GM23338 (cell line): ENCODE measurements at regions not wholly inside any gene's neighbourhood (a gene's known extent, or its start where the extent isn't known, plus 50 kb on each side); places are given as distances from the start of the nearest gene placed in this dataset.

Experiments
- ATAC-seq: fragments of 200-7000 bp; cut with Tn5 transposase; 3 replicates; pipeline ENCODE4 v1.9.1; 2020
- DNase-seq: peaks from one replicate; pipeline ENCODE4 v3.0.0-alpha.2; 2015; ENCODE audit warnings: low spot score
- H2AFZ ChIP-seq: fragments of 200-600 bp; sonication (generic); 2 replicates; pipeline ENCODE4 v1.8.0; 2016; ENCODE audit warnings: antibody characterized with exemption, mild to moderate bottlenecking, moderate library complexity
- H3F3A ChIP-seq: fragments of 200-600 bp; sonication (generic); replicated peaks from 2 replicates; pipeline ENCODE4 v1.8.0; 2017; ENCODE audit warnings: antibody characterized with exemption, mixed run types, low read depth
- H3K27ac ChIP-seq: fragments of 200-600 bp; sonication (generic); 2 replicates; pipeline ENCODE4 v1.6.1; 2016; ENCODE audit warnings: low read depth
- H3K27me3 ChIP-seq: fragments of 200-600 bp; sonication (generic); 2 replicates; pipeline ENCODE4 v1.8.0; 2016; ENCODE audit warnings: mild to moderate bottlenecking, mixed run types, moderate library complexity; ENCODE audit not compliant: insufficient read depth
- H3K36me3 ChIP-seq: fragments of 200-600 bp; sonication (generic); 2 replicates; pipeline ENCODE4 v1.8.0; 2016; ENCODE audit warnings: mild to moderate bottlenecking; ENCODE audit not compliant: insufficient read depth
- H3K4me1 ChIP-seq: fragments of 200-600 bp; sonication (generic); 2 replicates; pipeline ENCODE4 v1.8.0; 2016; ENCODE audit warnings: mild to moderate bottlenecking, moderate library complexity; ENCODE audit not compliant: insufficient read depth
- H3K4me2 ChIP-seq: fragments of 200-600 bp; sonication (generic); 2 replicates; pipeline ENCODE4 v1.7.1; 2017; ENCODE audit warnings: mixed run types
- H3K4me3 ChIP-seq: fragments of 200-600 bp; sonication (generic); 2 replicates; pipeline ENCODE4 v1.6.1; 2016; ENCODE audit warnings: mixed run types
- H3K79me2 ChIP-seq: fragments of 200-600 bp; sonication (generic); replicated peaks from 2 replicates; pipeline ENCODE4 v1.8.0; 2017; ENCODE audit warnings: mild to moderate bottlenecking; ENCODE audit not compliant: insufficient read depth
- H3K9me2 ChIP-seq: fragments of 200-600 bp; sonication (generic); 2 replicates; pipeline ENCODE4 v1.8.0; 2017; ENCODE audit not compliant: insufficient read depth
- H4K20me1 ChIP-seq: fragments of 200-600 bp; sonication (generic); replicated peaks from 2 replicates; pipeline ENCODE4 v1.8.0; 2017; ENCODE audit warnings: mild to moderate bottlenecking; ENCODE audit not compliant: insufficient read depth
- H3K27ac Mint-ChIP-seq: 2 replicates; pipeline ENCODE4 v1.8.0; 2020; ENCODE audit warnings: inconsistent platforms, mild to moderate bottlenecking, moderate library complexity, mixed read lengths
- H3K27me3 Mint-ChIP-seq: 3 replicates; pipeline ENCODE4 v1.8.0; 2022; ENCODE audit warnings: low read depth, mild to moderate bottlenecking, moderate library complexity, mixed read lengths, inconsistent platforms; ENCODE audit not compliant: insufficient read depth, poor library complexity
- H3K36me3 Mint-ChIP-seq: 3 replicates; pipeline ENCODE4 v1.8.0; 2021; ENCODE audit warnings: low read depth, mild to moderate bottlenecking, inconsistent platforms, moderate library complexity, mixed read lengths
- H3K4me1 Mint-ChIP-seq: 3 replicates; pipeline ENCODE4 v1.8.0; 2020; ENCODE audit warnings: mild to moderate bottlenecking, inconsistent platforms, mixed read lengths
- H3K4me3 Mint-ChIP-seq: 3 replicates; pipeline ENCODE4 v1.8.0; 2021; ENCODE audit warnings: moderate library complexity, mild to moderate bottlenecking, inconsistent platforms, mixed read lengths
- H3K9me3 Mint-ChIP-seq: 3 replicates; pipeline ENCODE4 v1.8.0; 2020; ENCODE audit warnings: moderate library complexity, mild to moderate bottlenecking, inconsistent platforms, mixed read lengths
- CREB1 ChIP-seq: fragments of 250-450 bp; sonication (Bioruptor Pico); IDR thresholded peaks from 2 replicates; pipeline ENCODE4 v1.5.0; 2020; ENCODE audit warnings: low read depth, mild to moderate bottlenecking, moderate library complexity
- EZH2 ChIP-seq: fragments of 200-600 bp; sonication (generic); IDR thresholded peaks from one replicate; pipeline ENCODE4 v1.8.0; 2017; ENCODE audit warnings: antibody characterized with exemption, mild to moderate bottlenecking, low read depth; ENCODE audit not compliant: unreplicated experiment
- EZH2phosphoT487 ChIP-seq: fragments of 200-600 bp; sonication (generic); IDR thresholded peaks from one replicate; pipeline ENCODE4 v1.8.1; 2018; ENCODE audit warnings: antibody characterized with exemption; ENCODE audit not compliant: unreplicated experiment
- JUNB ChIP-seq: IDR thresholded peaks from one replicate; pipeline ENCODE4 v1.6.1; 2016; ENCODE audit warnings: antibody characterized with exemption; ENCODE audit not compliant: unreplicated experiment
- NANOG ChIP-seq: IDR thresholded peaks from 2 replicates; pipeline ENCODE4 v1.6.1; 2016; ENCODE audit warnings: antibody characterized with exemption, borderline replicate concordance
- POLR2AphosphoS5 ChIP-seq: IDR thresholded peaks from 2 replicates; pipeline ENCODE4 v1.6.1; 2016; ENCODE audit warnings: antibody characterized with exemption, low read depth
- STAT1 ChIP-seq: IDR thresholded peaks from one replicate; pipeline ENCODE4 v1.6.1; 2016; ENCODE audit warnings: antibody characterized with exemption; ENCODE audit not compliant: unreplicated experiment
- ZNF331 ChIP-seq: fragments of 250-450 bp; sonication (Bioruptor Pico); IDR thresholded peaks from 2 replicates; pipeline ENCODE4 v1.5.0; 2020; ENCODE audit warnings: low read depth, mild to moderate bottlenecking, moderate library complexity
- TF ChIP-seq, protein P1 (sequence below): fragments of 250-450 bp; sonication (Bioruptor Pico); IDR thresholded peaks from 2 replicates; pipeline ENCODE4 v1.5.0; 2020; ENCODE audit warnings: mild to moderate bottlenecking, moderate library complexity
- TF ChIP-seq, protein P2 (sequence below): IDR thresholded peaks from 2 replicates; pipeline ENCODE4 v1.6.1; 2016; ENCODE audit warnings: antibody characterized with exemption
- TF ChIP-seq, protein P3 (sequence below), 2 experiments: fragments of 200-600 bp in 1 of 2; sonication (generic) in 1 of 2; conservative IDR thresholded peaks; 2 replicates each; pipeline versions ENCODE4 v1.5.1 to v1.6.1; 2016 to 2017; ENCODE audit warnings: antibody characterized with exemption in 2 of 2, low read depth in 2 of 2, mild to moderate bottlenecking in 2 of 2, moderate library complexity in 1 of 2
- TF ChIP-seq, protein P4 (sequence below): IDR thresholded peaks from one replicate; pipeline ENCODE4 v1.6.1; 2018; ENCODE audit warnings: antibody characterized with exemption; ENCODE audit not compliant: unreplicated experiment

- TF ChIP-seq, protein P1, sequence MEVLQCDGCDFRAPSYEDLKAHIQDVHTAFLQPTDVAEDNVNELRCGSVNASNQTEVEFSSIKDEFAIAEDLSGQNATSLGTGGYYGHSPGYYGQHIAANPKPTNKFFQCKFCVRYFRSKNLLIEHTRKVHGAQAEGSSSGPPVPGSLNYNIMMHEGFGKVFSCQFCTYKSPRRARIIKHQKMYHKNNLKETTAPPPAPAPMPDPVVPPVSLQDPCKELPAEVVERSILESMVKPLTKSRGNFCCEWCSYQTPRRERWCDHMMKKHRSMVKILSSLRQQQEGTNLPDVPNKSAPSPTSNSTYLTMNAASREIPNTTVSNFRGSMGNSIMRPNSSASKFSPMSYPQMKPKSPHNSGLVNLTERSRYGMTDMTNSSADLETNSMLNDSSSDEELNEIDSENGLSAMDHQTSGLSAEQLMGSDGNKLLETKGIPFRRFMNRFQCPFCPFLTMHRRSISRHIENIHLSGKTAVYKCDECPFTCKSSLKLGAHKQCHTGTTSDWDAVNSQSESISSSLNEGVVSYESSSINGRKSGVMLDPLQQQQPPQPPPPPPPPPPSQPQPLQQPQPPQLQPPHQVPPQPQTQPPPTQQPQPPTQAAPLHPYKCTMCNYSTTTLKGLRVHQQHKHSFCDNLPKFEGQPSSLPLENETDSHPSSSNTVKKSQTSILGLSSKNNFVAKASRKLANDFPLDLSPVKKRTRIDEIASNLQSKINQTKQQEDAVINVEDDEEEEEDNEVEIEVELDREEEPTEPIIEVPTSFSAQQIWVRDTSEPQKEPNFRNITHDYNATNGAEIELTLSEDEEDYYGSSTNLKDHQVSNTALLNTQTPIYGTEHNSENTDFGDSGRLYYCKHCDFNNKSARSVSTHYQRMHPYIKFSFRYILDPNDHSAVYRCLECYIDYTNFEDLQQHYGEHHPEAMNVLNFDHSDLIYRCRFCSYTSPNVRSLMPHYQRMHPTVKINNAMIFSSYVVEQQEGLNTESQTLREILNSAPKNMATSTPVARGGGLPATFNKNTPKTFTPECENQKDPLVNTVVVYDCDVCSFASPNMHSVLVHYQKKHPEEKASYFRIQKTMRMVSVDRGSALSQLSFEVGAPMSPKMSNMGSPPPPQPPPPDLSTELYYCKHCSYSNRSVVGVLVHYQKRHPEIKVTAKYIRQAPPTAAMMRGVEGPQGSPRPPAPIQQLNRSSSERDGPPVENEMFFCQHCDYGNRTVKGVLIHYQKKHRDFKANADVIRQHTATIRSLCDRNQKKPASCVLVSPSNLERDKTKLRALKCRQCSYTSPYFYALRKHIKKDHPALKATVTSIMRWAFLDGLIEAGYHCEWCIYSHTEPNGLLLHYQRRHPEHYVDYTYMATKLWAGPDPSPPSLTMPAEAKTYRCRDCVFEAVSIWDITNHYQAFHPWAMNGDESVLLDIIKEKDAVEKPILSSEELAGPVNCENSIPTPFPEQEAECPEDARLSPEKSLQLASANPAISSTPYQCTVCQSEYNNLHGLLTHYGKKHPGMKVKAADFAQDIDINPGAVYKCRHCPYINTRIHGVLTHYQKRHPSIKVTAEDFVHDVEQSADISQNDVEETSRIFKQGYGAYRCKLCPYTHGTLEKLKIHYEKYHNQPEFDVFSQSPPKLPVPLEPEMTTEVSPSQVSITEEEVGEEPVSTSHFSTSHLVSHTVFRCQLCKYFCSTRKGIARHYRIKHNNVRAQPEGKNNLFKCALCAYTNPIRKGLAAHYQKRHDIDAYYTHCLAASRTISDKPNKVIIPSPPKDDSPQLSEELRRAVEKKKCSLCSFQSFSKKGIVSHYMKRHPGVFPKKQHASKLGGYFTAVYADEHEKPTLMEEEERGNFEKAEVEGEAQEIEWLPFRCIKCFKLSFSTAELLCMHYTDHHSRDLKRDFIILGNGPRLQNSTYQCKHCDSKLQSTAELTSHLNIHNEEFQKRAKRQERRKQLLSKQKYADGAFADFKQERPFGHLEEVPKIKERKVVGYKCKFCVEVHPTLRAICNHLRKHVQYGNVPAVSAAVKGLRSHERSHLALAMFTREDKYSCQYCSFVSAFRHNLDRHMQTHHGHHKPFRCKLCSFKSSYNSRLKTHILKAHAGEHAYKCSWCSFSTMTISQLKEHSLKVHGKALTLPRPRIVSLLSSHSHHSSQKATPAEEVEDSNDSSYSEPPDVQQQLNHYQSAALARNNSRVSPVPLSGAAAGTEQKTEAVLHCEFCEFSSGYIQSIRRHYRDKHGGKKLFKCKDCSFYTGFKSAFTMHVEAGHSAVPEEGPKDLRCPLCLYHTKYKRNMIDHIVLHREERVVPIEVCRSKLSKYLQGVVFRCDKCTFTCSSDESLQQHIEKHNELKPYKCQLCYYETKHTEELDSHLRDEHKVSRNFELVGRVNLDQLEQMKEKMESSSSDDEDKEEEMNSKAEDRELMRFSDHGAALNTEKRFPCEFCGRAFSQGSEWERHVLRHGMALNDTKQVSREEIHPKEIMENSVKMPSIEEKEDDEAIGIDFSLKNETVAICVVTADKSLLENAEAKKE (CRISPR knock-in tag) = no peak
- TF ChIP-seq EZH2phosphoT487 = no peak
- no peak for TF ChIP-seq NANOG
- TF ChIP-seq, protein P2, sequence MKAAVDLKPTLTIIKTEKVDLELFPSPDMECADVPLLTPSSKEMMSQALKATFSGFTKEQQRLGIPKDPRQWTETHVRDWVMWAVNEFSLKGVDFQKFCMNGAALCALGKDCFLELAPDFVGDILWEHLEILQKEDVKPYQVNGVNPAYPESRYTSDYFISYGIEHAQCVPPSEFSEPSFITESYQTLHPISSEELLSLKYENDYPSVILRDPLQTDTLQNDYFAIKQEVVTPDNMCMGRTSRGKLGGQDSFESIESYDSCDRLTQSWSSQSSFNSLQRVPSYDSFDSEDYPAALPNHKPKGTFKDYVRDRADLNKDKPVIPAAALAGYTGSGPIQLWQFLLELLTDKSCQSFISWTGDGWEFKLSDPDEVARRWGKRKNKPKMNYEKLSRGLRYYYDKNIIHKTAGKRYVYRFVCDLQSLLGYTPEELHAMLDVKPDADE = no peak
- TF ChIP-seq EZH2 = no peak
- no peak for TF ChIP-seq CREB1 (CRISPR knock-in tag)
- no peak for TF ChIP-seq STAT1
- TF ChIP-seq ZNF331 = no peak
These were observed 165.2 kb upstream of the RAG2 start (continued) for GRCh38 chr11:36763187-36763586.

DNA sequence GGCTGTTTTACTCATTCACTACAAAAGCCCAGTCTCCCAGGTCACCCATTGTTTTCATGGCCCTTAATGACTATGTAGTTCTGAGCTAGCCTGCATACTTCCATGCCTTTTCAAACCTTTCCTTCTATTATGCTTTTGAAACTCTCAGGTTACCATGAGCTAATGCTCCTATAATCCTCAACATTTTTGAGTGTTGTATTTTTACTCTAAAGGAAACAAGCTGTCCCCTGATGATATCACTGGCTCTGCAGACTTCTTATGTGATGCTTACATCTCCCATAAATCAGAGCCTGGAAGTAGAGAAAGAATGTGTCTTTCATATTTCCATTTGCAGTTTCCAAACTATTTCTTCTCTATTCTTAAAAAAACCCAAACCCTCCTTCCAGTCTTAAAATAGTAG lies 159.0 kb upstream of the RAG2 start:
- Mint-ChIP-seq H3K4me1 (peaks cover 4% of the 10 kb centered on the region; the same call in 1 of the 3 replicates), H3K27me3 (no peaks in the 10 kb centered on the region), H3K36me3 (no peaks in the 10 kb centered on the region), H3K4me3 (no peak overlapping the region), H3K27ac (no peak overlapping the region), H3K9me3 (no peaks in the 10 kb centered on the region; the same call in 2 of the 3 replicates)
- no peak overlapping the region for H2AFZ ChIP-seq
- no peaks in the 10 kb centered on the region for H3K79me2 ChIP-seq
- no peak for ATAC-seq
- H3F3A ChIP-seq = no peaks in the 10 kb centered on the region
- H3K4me2 ChIP-seq = no peak overlapping the region
- H3K4me1 ChIP-seq = no peaks in the 10 kb centered on the region
- 0 out of 2 replicates have a peak, but pooled peaks cover 3% of the 10 kb centered on the region for H3K9me2 ChIP-seq
- no peaks in the 10 kb centered on the region for H4K20me1 ChIP-seq
- DNase-seq = no peak
- no peaks in the 10 kb centered on the region for H3K27me3 ChIP-seq
- no peak overlapping the region for H3K27ac ChIP-seq
- H3K36me3 ChIP-seq = no peaks in the 10 kb centered on the region
- H3K4me3 ChIP-seq = no peak overlapping the region
- TF ChIP-seq, protein P2 = no peak
- TF ChIP-seq EZH2phosphoT487 (no peak), NANOG (no peak), JUNB (no peak), POLR2AphosphoS5 (no peak)
- TF ChIP-seq, protein P3, sequence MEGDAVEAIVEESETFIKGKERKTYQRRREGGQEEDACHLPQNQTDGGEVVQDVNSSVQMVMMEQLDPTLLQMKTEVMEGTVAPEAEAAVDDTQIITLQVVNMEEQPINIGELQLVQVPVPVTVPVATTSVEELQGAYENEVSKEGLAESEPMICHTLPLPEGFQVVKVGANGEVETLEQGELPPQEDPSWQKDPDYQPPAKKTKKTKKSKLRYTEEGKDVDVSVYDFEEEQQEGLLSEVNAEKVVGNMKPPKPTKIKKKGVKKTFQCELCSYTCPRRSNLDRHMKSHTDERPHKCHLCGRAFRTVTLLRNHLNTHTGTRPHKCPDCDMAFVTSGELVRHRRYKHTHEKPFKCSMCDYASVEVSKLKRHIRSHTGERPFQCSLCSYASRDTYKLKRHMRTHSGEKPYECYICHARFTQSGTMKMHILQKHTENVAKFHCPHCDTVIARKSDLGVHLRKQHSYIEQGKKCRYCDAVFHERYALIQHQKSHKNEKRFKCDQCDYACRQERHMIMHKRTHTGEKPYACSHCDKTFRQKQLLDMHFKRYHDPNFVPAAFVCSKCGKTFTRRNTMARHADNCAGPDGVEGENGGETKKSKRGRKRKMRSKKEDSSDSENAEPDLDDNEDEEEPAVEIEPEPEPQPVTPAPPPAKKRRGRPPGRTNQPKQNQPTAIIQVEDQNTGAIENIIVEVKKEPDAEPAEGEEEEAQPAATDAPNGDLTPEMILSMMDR (conservative IDR thresholded peaks at IDR 0.05; ENCODE audit: low read depth in 2 of 2) = no peak
- TF ChIP-seq, protein P4, sequence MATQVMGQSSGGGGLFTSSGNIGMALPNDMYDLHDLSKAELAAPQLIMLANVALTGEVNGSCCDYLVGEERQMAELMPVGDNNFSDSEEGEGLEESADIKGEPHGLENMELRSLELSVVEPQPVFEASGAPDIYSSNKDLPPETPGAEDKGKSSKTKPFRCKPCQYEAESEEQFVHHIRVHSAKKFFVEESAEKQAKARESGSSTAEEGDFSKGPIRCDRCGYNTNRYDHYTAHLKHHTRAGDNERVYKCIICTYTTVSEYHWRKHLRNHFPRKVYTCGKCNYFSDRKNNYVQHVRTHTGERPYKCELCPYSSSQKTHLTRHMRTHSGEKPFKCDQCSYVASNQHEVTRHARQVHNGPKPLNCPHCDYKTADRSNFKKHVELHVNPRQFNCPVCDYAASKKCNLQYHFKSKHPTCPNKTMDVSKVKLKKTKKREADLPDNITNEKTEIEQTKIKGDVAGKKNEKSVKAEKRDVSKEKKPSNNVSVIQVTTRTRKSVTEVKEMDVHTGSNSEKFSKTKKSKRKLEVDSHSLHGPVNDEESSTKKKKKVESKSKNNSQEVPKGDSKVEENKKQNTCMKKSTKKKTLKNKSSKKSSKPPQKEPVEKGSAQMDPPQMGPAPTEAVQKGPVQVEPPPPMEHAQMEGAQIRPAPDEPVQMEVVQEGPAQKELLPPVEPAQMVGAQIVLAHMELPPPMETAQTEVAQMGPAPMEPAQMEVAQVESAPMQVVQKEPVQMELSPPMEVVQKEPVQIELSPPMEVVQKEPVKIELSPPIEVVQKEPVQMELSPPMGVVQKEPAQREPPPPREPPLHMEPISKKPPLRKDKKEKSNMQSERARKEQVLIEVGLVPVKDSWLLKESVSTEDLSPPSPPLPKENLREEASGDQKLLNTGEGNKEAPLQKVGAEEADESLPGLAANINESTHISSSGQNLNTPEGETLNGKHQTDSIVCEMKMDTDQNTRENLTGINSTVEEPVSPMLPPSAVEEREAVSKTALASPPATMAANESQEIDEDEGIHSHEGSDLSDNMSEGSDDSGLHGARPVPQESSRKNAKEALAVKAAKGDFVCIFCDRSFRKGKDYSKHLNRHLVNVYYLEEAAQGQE = no peak
